K562 (cell line): ENCODE measurements at regions not wholly inside any gene's neighbourhood (a gene's known extent, or its start where the extent isn't known, plus 50 kb on each side); places are given as distances from the start of the nearest gene placed in this dataset.
"Not testable (repeated sequence)": the region's sequence is repeated elsewhere in the genome, so short reads cannot be mapped to it uniquely, and the experiment has no call there.

Experiments used
- ATAC-seq: fragments of 200-7000 bp; cut with Tn5 transposase; 3 replicates; pipeline ENCODE4 v1.9.1; 2020; ENCODE audit warnings: moderate library complexity
- BruUV-seq: library from RNA; stranded (reverse); fragments of 400-500 nt; replicated peaks from 2 replicates; lab custom pipeline; 2021; lab: Mats Ljungman, UMichigan
- CTCF ChIA-PET: fragments of 300-600 bp; formaldehyde crosslinking; extraction: SDS; loops from one replicate; lab custom pipeline; 2021; ENCODE audit warnings: low intra/inter-chr PET ratio; lab: Yijun Ruan, JAX
- POLR2A ChIA-PET: fragments of 300-600, 350-650 bp; sonication (Branson Sonifier 250); formaldehyde crosslinking; extraction: SDS; loops from one replicate; lab custom pipeline; 2021; ENCODE audit warnings: antibody characterized with exemption, inconsistent platforms; lab: Yijun Ruan, JAX
- DNase-seq, 4 experiments: peaks; one replicate each; pipeline versions ENCODE4 v3.0.0 to v3.0.0-alpha.2; 2011 to 2018; ENCODE audit warnings: low spot score in 3 of 4, mixed read lengths in 3 of 4; ENCODE audit errors: extremely low read depth in 1 of 4
- FAIRE-seq: peaks from 2 replicates; lab custom pipeline; 2011; peaks lifted over from hg19 to GRCh38; lab: Jason Lieb, UNC
- H2AFZ ChIP-seq: 2 replicates; pipeline ENCODE4 v1.6.0; 2011; ENCODE audit warnings: low read depth, low read length, control low read depth, inconsistent platforms
- H3K27ac ChIP-seq: fragments of 200-600 bp; 3 replicates; pipeline ENCODE4 v1.8.0; 2011; ENCODE audit warnings: low read depth, mild to moderate bottlenecking, control low read depth, inconsistent platforms, low read length, moderate library complexity, mixed read lengths; ENCODE audit errors: extremely low read depth
- H3K27me3 ChIP-seq, 2 experiments: fragments of 300-600 bp in 1 of 2; 2 replicates in 1 of 2; 3 replicates in 1 of 2; pipeline versions ENCODE4 v1.6.0 to v1.8.0; 2011; ENCODE audit warnings: inconsistent platforms in 2 of 2, low read length in 2 of 2, mild to moderate bottlenecking in 1 of 2, mixed read lengths in 1 of 2, moderate library complexity in 1 of 2; ENCODE audit not compliant: control insufficient read depth in 2 of 2, insufficient read depth in 2 of 2
- H3K36me3 ChIP-seq: fragments of 300-600 bp; 3 replicates; pipeline ENCODE4 v1.8.0; 2011; ENCODE audit warnings: mild to moderate bottlenecking, low read length, inconsistent platforms; ENCODE audit not compliant: control insufficient read depth, insufficient read depth
- H3K4me1 ChIP-seq, 2 experiments: fragments of 200-600 bp in 1 of 2; replicated peaks in 1 of 2; 2 replicates in 1 of 2; 3 replicates in 1 of 2; pipeline versions ENCODE4 v1.5.1 to v1.8.0; 2011; ENCODE audit warnings: inconsistent platforms in 2 of 2, low read length in 2 of 2, mild to moderate bottlenecking in 1 of 2, mixed read lengths in 1 of 2, moderate library complexity in 1 of 2; ENCODE audit not compliant: control insufficient read depth in 2 of 2, insufficient read depth in 2 of 2
- H3K4me2 ChIP-seq: 2 replicates; pipeline ENCODE4 v1.6.1; 2011; ENCODE audit warnings: low read length, control low read depth, inconsistent platforms, mixed read lengths; ENCODE audit not compliant: insufficient read depth
- H3K4me3 ChIP-seq: fragments of 200-600 bp; sonication (generic), shearing (Covaris generic); 2 replicates; pipeline ENCODE4 v1.5.1; 2016; ENCODE audit warnings: control low read depth, inconsistent platforms
- H3K79me2 ChIP-seq: fragments of 200-600 bp; 3 replicates; pipeline ENCODE4 v1.8.0; 2011; ENCODE audit warnings: low read length, inconsistent platforms; ENCODE audit not compliant: control insufficient read depth, insufficient read depth
- H3K9ac ChIP-seq, 2 experiments: 2 replicates each; pipeline versions ENCODE4 v1.6.0 to v1.6.1; 2011; ENCODE audit warnings: low read depth in 2 of 2, low read length in 2 of 2, control low read depth in 1 of 2, inconsistent platforms in 1 of 2, mild to moderate bottlenecking in 1 of 2, mixed read lengths in 1 of 2; ENCODE audit not compliant: insufficient read depth in 1 of 2
- H3K9me1 ChIP-seq: one replicate; pipeline ENCODE4 v1.6.0; 2011; ENCODE audit warnings: inconsistent platforms, mild to moderate bottlenecking, low read length, moderate library complexity; ENCODE audit not compliant: control insufficient read depth, insufficient read depth
- H3K9me3 ChIP-seq: replicated peaks from 2 replicates; pipeline ENCODE4 v1.5.1; 2011; ENCODE audit warnings: low read depth, low read length, inconsistent platforms; ENCODE audit not compliant: control insufficient read depth, insufficient read depth
- H4K20me1 ChIP-seq: replicated peaks from 2 replicates; pipeline ENCODE4 v1.6.1; 2011; ENCODE audit warnings: low read length, inconsistent platforms, mixed read lengths; ENCODE audit not compliant: control insufficient read depth, insufficient read depth
- WGBS: fragments of 100-300 bp; shearing (Covaris generic); methylation state at CpG from one replicate; pipeline ENCODE4 v1.1.6; 2016; ENCODE audit warnings: low coverage, mixed read lengths; ENCODE audit not compliant: insufficient coverage; ENCODE audit errors: missing lambda C conversion rate; 5-methylcytosine and 5-hydroxymethylcytosine counted together
- in situ Hi-C: fragments of 300-500 bp; cut with MboI; formaldehyde crosslinking; loops from 4 replicates; pipeline ENCODE4 v1.15.0; 2018; ENCODE audit warnings: inconsistent platforms, mixed read lengths
- intact Hi-C: fragments of 100-400 bp; cut with micrococcal nuclease; formaldehyde crosslinking; loops from 2 replicates; pipeline ENCODE4 v1.14.2; 2022
- small RNA-seq: library from RNA; depleted of rRNA; stranded (forward); fragments of <200 nt; gene quantifications from one replicate; pipeline ENCODE3, GENCODE V24; 2014

GRCh38 chr1:145168220-145168848, 72.6 kb downstream of the FAM72D start:
- CTCF ChIA-PET, H3K9me3 ChIP-seq, H3K79me2 ChIP-seq, DNase-seq, H3K4me3 ChIP-seq, H3K27me3 ChIP-seq, ATAC-seq, H3K9me1 ChIP-seq, BruUV-seq, H3K9ac ChIP-seq, H4K20me1 ChIP-seq, H3K4me1 ChIP-seq, H2AFZ ChIP-seq, POLR2A ChIA-PET, H3K4me2 ChIP-seq, H3K27ac ChIP-seq, intact Hi-C loops, H3K36me3 ChIP-seq, FAIRE-seq: not testable (repeated sequence)
- in situ Hi-C loops, result loop anchor here (25.0 kb wide), 1 partner anchor 1456 kb away; no protein-coding TSS in a partner anchor
- 40% methylated on average over 13 of the region's 37 CpGs for WGBS

DNA sequence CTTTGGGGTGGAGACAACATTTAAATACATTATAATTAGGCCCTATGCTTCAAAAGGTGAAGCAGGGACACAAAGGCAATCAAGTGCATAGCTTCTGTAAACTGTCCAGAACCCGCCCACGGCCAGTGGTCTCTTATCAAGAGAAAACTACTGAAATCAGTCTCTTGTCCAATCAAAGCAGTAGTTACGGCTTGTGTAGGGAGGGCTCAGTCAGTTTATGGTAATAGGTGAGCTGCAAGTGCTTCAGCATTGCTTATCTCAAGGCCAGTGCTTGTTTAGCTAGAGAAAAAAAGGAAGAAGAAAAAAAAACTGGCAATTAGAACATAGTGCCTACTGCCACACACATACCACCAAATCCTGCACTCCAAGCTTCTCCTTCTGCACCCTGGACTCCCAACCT, 68.6 kb downstream of the FAM72D start:
- DNase-seq, intact Hi-C loops, H3K4me2 ChIP-seq, H3K4me3 ChIP-seq, H3K9me3 ChIP-seq, H3K9ac ChIP-seq, FAIRE-seq, H3K9me1 ChIP-seq, H4K20me1 ChIP-seq, H3K27me3 ChIP-seq, H2AFZ ChIP-seq, CTCF ChIA-PET, POLR2A ChIA-PET, H3K79me2 ChIP-seq, H3K27ac ChIP-seq, BruUV-seq, H3K4me1 ChIP-seq, H3K36me3 ChIP-seq: not testable (repeated sequence)
- in situ Hi-C loops, result loop anchor here (25.0 kb wide), 1 partner anchor 1452 kb away; no protein-coding TSS in a partner anchor
- ATAC-seq, result peak; percentile 46; the same call in 2 of the 3 replicates
- no CpG with 5 or more reads among the region's 3 CpGs for WGBS

Small RNAs in the stretch of these regions (small RNA-seq; reads per million reads assigned to genes)
- 10.7 reads per million, percentile 95 among the genes with 10 or more reads in this experiment for gene RF00003
